HepG2 (cell line): ENCODE measurements at regions not wholly inside any gene's neighbourhood (a gene's known extent, or its start where the extent isn't known, plus 50 kb on each side); places are given as distances from the start of the nearest gene placed in this dataset.

Source experiments
- ATAC-seq: fragments of 200-7000 bp; cut with Tn5 transposase; 3 replicates; pipeline ENCODE4 v1.9.1; 2020; ENCODE audit warnings: mild to moderate bottlenecking, moderate library complexity
- BruUV-seq: library from RNA; stranded (reverse); fragments of 400-500 nt; replicated peaks from 2 replicates; lab custom pipeline; 2021; lab: Mats Ljungman, UMichigan
- CTCF ChIA-PET: fragments of 300-600 bp; formaldehyde crosslinking; extraction: SDS; loops from one replicate; lab custom pipeline; 2021; ENCODE audit warnings: low total read pairs, inconsistent platforms, low intra/inter-chr PET ratio; lab: Yijun Ruan, JAX
- POLR2A ChIA-PET: fragments of 350-600 bp; sonication (Branson Sonifier 250); formaldehyde crosslinking; loops from one replicate; lab custom pipeline; 2020; ENCODE audit warnings: antibody characterized with exemption, inconsistent platforms; lab: Yijun Ruan, JAX
- DNase-seq: peaks from one replicate; pipeline ENCODE4 v3.0.0-alpha.2; 2015; ENCODE audit warnings: low spot score
- FAIRE-seq: peaks from 3 replicates; lab custom pipeline; 2011; peaks lifted over from hg19 to GRCh38; lab: Jason Lieb, UNC
- H2AFZ ChIP-seq: one replicate; pipeline ENCODE4 v1.6.1; 2011; ENCODE audit warnings: low read length, inconsistent platforms
- H3K27ac ChIP-seq: fragments of 300-600 bp; 3 replicates; pipeline ENCODE4 v1.8.0; 2011; ENCODE audit warnings: mixed run types, mild to moderate bottlenecking, mixed read lengths, low read length, inconsistent platforms; ENCODE audit not compliant: insufficient read depth; ENCODE audit errors: extremely low read length
- H3K27me3 ChIP-seq, 2 experiments: fragments of 200-600 bp in 1 of 2; 2 replicates in 1 of 2; 3 replicates in 1 of 2; pipeline versions ENCODE4 v1.6.0 to v1.8.0; 2011; ENCODE audit warnings: low read length in 2 of 2, mild to moderate bottlenecking in 2 of 2, moderate library complexity in 2 of 2, inconsistent platforms in 1 of 2; ENCODE audit not compliant: insufficient read depth in 2 of 2, control insufficient read depth in 1 of 2
- H3K36me3 ChIP-seq, 2 experiments: fragments of 200-600 bp in 1 of 2; replicated peaks in 1 of 2; 2 replicates in 1 of 2; 3 replicates in 1 of 2; pipeline versions ENCODE4 v1.5.1 to v1.8.0; 2011; ENCODE audit warnings: low read length in 2 of 2, inconsistent platforms in 1 of 2; ENCODE audit not compliant: insufficient read depth in 2 of 2, control insufficient read depth in 1 of 2
- H3K4me1 ChIP-seq: 2 replicates; pipeline ENCODE4 v1.5.1; 2012; ENCODE audit warnings: low read length, inconsistent platforms; ENCODE audit not compliant: insufficient read depth
- H3K4me2 ChIP-seq: 2 replicates; pipeline ENCODE4 v1.6.0; 2011; ENCODE audit warnings: low read depth, low read length, inconsistent platforms
- H3K4me3 ChIP-seq, 3 experiments: fragments of 200-600 bp in 1 of 3; sonication (generic), shearing (Covaris generic) in 1 of 3; replicated peaks in 1 of 3; 2 replicates each; pipeline ENCODE4 v1.5.1; 2011 to 2016; ENCODE audit warnings: low read length in 3 of 3, inconsistent platforms in 2 of 3, low read depth in 2 of 3, mild to moderate bottlenecking in 2 of 3, control low read depth in 1 of 3, mixed read lengths in 1 of 3; ENCODE audit not compliant: insufficient read depth in 1 of 3
- H3K79me2 ChIP-seq: one replicate; pipeline ENCODE4 v1.6.1; 2011; ENCODE audit warnings: low read length, inconsistent platforms; ENCODE audit not compliant: insufficient read depth
- H3K9ac ChIP-seq: 2 replicates; pipeline ENCODE4 v1.6.0; 2011; ENCODE audit warnings: mild to moderate bottlenecking, low read depth, low read length, inconsistent platforms; ENCODE audit not compliant: insufficient read depth
- H3K9me3 ChIP-seq: 2 replicates; pipeline ENCODE4 v1.5.1; 2012; ENCODE audit warnings: mild to moderate bottlenecking, low read length
- H4K20me1 ChIP-seq: 2 replicates; pipeline ENCODE4 v1.6.0; 2011; ENCODE audit warnings: inconsistent platforms, mild to moderate bottlenecking, low read length, moderate library complexity; ENCODE audit not compliant: insufficient read depth
- HES4 ChIP-seq: sonication (generic); formaldehyde crosslinking; IDR thresholded peaks from 2 replicates; pipeline ENCODE4 v1.9.0; 2021; ENCODE audit warnings: mild to moderate bottlenecking, missing genetic modification reagents, borderline replicate concordance
- KDM2A ChIP-seq: sonication (generic); formaldehyde crosslinking; IDR thresholded peaks from 2 replicates; pipeline ENCODE4 v1.4.0; 2020; ENCODE audit warnings: low read depth, missing genetic modification reagents, borderline replicate concordance
- KLF6 ChIP-seq: IDR thresholded peaks from 2 replicates; pipeline ENCODE4 v1.8.0; 2016; ENCODE audit warnings: missing biosample characterization, missing genetic modification reagents
- MAFF ChIP-seq: IDR thresholded peaks from 2 replicates; pipeline ENCODE4 v1.6.1; 2011; ENCODE audit warnings: low read depth, low read length, improper control_type of control experiment
- NFE2L2 ChIP-seq: fragments of 150-350 bp; IDR thresholded peaks from 2 replicates; pipeline ENCODE4 v1.6.1; 2014; ENCODE audit warnings: low read length
- POLR2AphosphoS2 ChIP-seq: IDR thresholded peaks from 2 replicates; pipeline ENCODE4 v1.6.1; 2011; ENCODE audit warnings: low read depth, low read length, improper control_type of control experiment
- POLR2AphosphoS5 ChIP-seq: IDR thresholded peaks from 2 replicates; pipeline ENCODE4 v1.6.1; 2012; ENCODE audit warnings: low read depth, low read length
- RCOR2 ChIP-seq: IDR thresholded peaks from 2 replicates; pipeline ENCODE4 v1.6.1; 2016; ENCODE audit warnings: missing biosample characterization, missing genetic modification reagents
- REXO4 ChIP-seq: sonication (generic); formaldehyde crosslinking; IDR thresholded peaks from 2 replicates; pipeline ENCODE4 v1.8.0; 2022; ENCODE audit warnings: missing genetic modification reagents, mild to moderate bottlenecking, borderline replicate concordance
- RXRA ChIP-seq: sonication (generic); formaldehyde crosslinking; IDR thresholded peaks from 2 replicates; pipeline ENCODE4 v1.5.1; 2020; ENCODE audit warnings: missing genetic modification reagents
- SETDB1 ChIP-seq: sonication (generic); formaldehyde crosslinking; IDR thresholded peaks from 2 replicates; pipeline ENCODE4 v1.5.1; 2020; ENCODE audit warnings: missing genetic modification reagents, mild to moderate bottlenecking, borderline replicate concordance
- SIX4 ChIP-seq: sonication (generic); formaldehyde crosslinking; IDR thresholded peaks from 2 replicates; pipeline ENCODE4 v1.4.0; 2020; ENCODE audit warnings: missing genetic modification reagents
- ZBTB20 ChIP-seq: sonication (generic); formaldehyde crosslinking; IDR thresholded peaks from 2 replicates; pipeline ENCODE4 v1.8.1; 2023; ENCODE audit warnings: missing genetic modification reagents, low read depth, mild to moderate bottlenecking, borderline replicate concordance
- ZFP36L2 ChIP-seq: sonication (generic); formaldehyde crosslinking; IDR thresholded peaks from 2 replicates; pipeline ENCODE4 v1.4.0; 2020; ENCODE audit warnings: missing genetic modification reagents
- ZNF644 ChIP-seq: IDR thresholded peaks from 2 replicates; pipeline ENCODE4 v1.6.1; 2016; ENCODE audit warnings: low read depth
- ZSCAN31 ChIP-seq: sonication (generic); formaldehyde crosslinking; IDR thresholded peaks from 2 replicates; pipeline ENCODE4 v1.5.0; 2020; ENCODE audit warnings: low read depth, mild to moderate bottlenecking, missing genetic modification reagents
- WGBS: methylation state at CpG from one replicate; pipeline ENCODE4 v1.1.6; 2017; ENCODE audit warnings: low lambda C conversion rate; 5-methylcytosine and 5-hydroxymethylcytosine counted together
- in situ Hi-C: cut with HindIII; loops from 2 replicates; pipeline ENCODE4 v1.10.0; 2017; ENCODE audit warnings: low pct_unique_long_range_greater_than_20kb; ENCODE audit not compliant: extremely low pct_ligation_motif_present
- intact Hi-C: fragments of 100-400 bp; cut with micrococcal nuclease; formaldehyde crosslinking; loops from one replicate; pipeline ENCODE4 v1.10.0; 2022; ENCODE audit not compliant: unreplicated experiment
- TF ChIP-seq, protein P1 (sequence below): sonication (generic); formaldehyde crosslinking; IDR thresholded peaks from 2 replicates; pipeline ENCODE4 v1.5.0; 2020; ENCODE audit warnings: missing genetic modification reagents
- TF ChIP-seq, protein P2 (sequence below): sonication (generic); formaldehyde crosslinking; IDR thresholded peaks from 2 replicates; pipeline ENCODE4 v1.4.0; 2020; ENCODE audit warnings: missing genetic modification reagents, low read depth, mild to moderate bottlenecking, borderline replicate concordance

DNA sequence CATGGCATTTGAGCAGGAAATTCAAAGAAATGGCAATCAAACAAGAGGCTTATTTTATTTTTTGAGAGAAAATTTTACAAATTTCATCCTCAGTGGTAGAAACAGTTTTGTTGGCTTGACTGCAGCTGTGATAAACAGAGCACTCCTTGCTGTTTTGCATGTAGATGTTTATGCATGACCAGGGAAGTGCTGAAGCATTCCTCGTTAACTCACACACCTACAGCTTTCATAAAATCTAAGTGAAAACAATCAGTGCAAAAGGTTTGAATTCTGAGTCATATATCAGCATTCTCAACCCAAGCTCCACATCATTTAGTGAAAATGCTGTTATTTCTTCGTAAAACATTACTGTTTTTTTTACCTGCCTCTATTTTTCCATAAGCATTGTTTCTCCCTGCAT, 146.6 kb upstream of the CCDC68 start (continued):
- TF ChIP-seq, protein P1, sequence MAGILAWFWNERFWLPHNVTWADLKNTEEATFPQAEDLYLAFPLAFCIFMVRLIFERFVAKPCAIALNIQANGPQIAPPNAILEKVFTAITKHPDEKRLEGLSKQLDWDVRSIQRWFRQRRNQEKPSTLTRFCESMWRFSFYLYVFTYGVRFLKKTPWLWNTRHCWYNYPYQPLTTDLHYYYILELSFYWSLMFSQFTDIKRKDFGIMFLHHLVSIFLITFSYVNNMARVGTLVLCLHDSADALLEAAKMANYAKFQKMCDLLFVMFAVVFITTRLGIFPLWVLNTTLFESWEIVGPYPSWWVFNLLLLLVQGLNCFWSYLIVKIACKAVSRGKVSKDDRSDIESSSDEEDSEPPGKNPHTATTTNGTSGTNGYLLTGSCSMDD (CRISPR knock-in tag), result no peak
- TF ChIP-seq RCOR2 (CRISPR knock-in tag) (no peak), HES4 (no peak), SETDB1 (CRISPR knock-in tag) (no peak), MAFF (no peak), KDM2A (CRISPR knock-in tag) (no peak), ZFP36L2 (CRISPR knock-in tag) (no peak), RXRA (CRISPR knock-in tag) (no peak), POLR2AphosphoS5 (no peak)

GRCh38 chr18:55102958-55103456, 143.7 kb upstream of the CCDC68 start:
- no peak overlapping the region for H3K4me3 ChIP-seq
- H3K4me1 ChIP-seq, result no peaks in the 10 kb centered on the region
- no peak for FAIRE-seq
- CTCF ChIA-PET, result no interaction called here
- no peaks in the 10 kb centered on the region for H4K20me1 ChIP-seq
- no peaks in the 10 kb centered on the region for H3K36me3 ChIP-seq
- H3K27ac ChIP-seq, result no peak overlapping the region
- TF ChIP-seq, protein P2, sequence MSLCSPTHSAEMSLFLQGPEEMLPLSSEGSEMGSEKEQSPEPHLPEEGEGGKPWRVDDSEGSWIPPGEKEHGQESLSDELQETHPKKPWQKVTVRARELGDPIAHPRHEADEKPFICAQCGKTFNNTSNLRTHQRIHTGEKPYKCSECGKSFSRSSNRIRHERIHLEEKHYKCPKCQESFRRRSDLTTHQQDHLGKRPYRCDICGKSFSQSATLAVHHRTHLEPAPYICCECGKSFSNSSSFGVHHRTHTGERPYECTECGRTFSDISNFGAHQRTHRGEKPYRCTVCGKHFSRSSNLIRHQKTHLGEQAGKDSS (CRISPR knock-in tag), result no peak
- TF ChIP-seq ZSCAN31 (CRISPR knock-in tag), result no peak
- TF ChIP-seq ZNF644 (CRISPR knock-in tag), result no peak
- no peak for TF ChIP-seq POLR2AphosphoS2
- TF ChIP-seq NFE2L2, result no peak
- TF ChIP-seq ZBTB20 (CRISPR knock-in tag), result no peak
- TF ChIP-seq KLF6 (CRISPR knock-in tag), result no peak
- no peak for TF ChIP-seq REXO4 (CRISPR knock-in tag)
- no peak for TF ChIP-seq SIX4 (CRISPR knock-in tag)
- TF ChIP-seq, all 625 proteins: peak for 0
- Histone ChIP-seq H3K9ac (no peak overlapping the region), H2AFZ (no peak overlapping the region), H3K27me3 (no peaks in the 10 kb centered on the region), H3K79me2 (no peaks in the 10 kb centered on the region), H3K4me2 (no peak overlapping the region), H3K9me3 (no peaks in the 10 kb centered on the region; the same call in 1 of the 2 replicates)
- 42% methylated on average over 3 of the region's 3 CpGs for WGBS
- ATAC-seq (no peak), DNase-seq (no peak)
- POLR2A ChIA-PET, result no interaction called here
- no TSS peak for BruUV-seq
- in situ Hi-C loops, result no loop called here
- intact Hi-C loops, result no loop called here
